GM23338 (cell line): ENCODE measurements at regions not wholly inside any gene's neighbourhood (a gene's known extent, or its start where the extent isn't known, plus 50 kb on each side); places are given as distances from the start of the nearest gene placed in this dataset.

ENCODE experiments used
- ATAC-seq: fragments of 200-7000 bp; cut with Tn5 transposase; 3 replicates; pipeline ENCODE4 v1.9.1; 2020
- DNase-seq: peaks from one replicate; pipeline ENCODE4 v3.0.0-alpha.2; 2015; ENCODE audit warnings: low spot score
- H2AFZ ChIP-seq: fragments of 200-600 bp; sonication (generic); 2 replicates; pipeline ENCODE4 v1.8.0; 2016; ENCODE audit warnings: antibody characterized with exemption, mild to moderate bottlenecking, moderate library complexity
- H3F3A ChIP-seq: fragments of 200-600 bp; sonication (generic); replicated peaks from 2 replicates; pipeline ENCODE4 v1.8.0; 2017; ENCODE audit warnings: antibody characterized with exemption, mixed run types, low read depth
- H3K27ac ChIP-seq: fragments of 200-600 bp; sonication (generic); 2 replicates; pipeline ENCODE4 v1.6.1; 2016; ENCODE audit warnings: low read depth
- H3K27me3 ChIP-seq: fragments of 200-600 bp; sonication (generic); 2 replicates; pipeline ENCODE4 v1.8.0; 2016; ENCODE audit warnings: mild to moderate bottlenecking, mixed run types, moderate library complexity; ENCODE audit not compliant: insufficient read depth
- H3K36me3 ChIP-seq: fragments of 200-600 bp; sonication (generic); 2 replicates; pipeline ENCODE4 v1.8.0; 2016; ENCODE audit warnings: mild to moderate bottlenecking; ENCODE audit not compliant: insufficient read depth
- H3K4me1 ChIP-seq: fragments of 200-600 bp; sonication (generic); 2 replicates; pipeline ENCODE4 v1.8.0; 2016; ENCODE audit warnings: mild to moderate bottlenecking, moderate library complexity; ENCODE audit not compliant: insufficient read depth
- H3K4me2 ChIP-seq: fragments of 200-600 bp; sonication (generic); 2 replicates; pipeline ENCODE4 v1.7.1; 2017; ENCODE audit warnings: mixed run types
- H3K4me3 ChIP-seq: fragments of 200-600 bp; sonication (generic); 2 replicates; pipeline ENCODE4 v1.6.1; 2016; ENCODE audit warnings: mixed run types
- H3K79me2 ChIP-seq: fragments of 200-600 bp; sonication (generic); replicated peaks from 2 replicates; pipeline ENCODE4 v1.8.0; 2017; ENCODE audit warnings: mild to moderate bottlenecking; ENCODE audit not compliant: insufficient read depth
- H3K9me2 ChIP-seq: fragments of 200-600 bp; sonication (generic); 2 replicates; pipeline ENCODE4 v1.8.0; 2017; ENCODE audit not compliant: insufficient read depth
- H4K20me1 ChIP-seq: fragments of 200-600 bp; sonication (generic); replicated peaks from 2 replicates; pipeline ENCODE4 v1.8.0; 2017; ENCODE audit warnings: mild to moderate bottlenecking; ENCODE audit not compliant: insufficient read depth
- H3K27ac Mint-ChIP-seq: 2 replicates; pipeline ENCODE4 v1.8.0; 2020; ENCODE audit warnings: inconsistent platforms, mild to moderate bottlenecking, moderate library complexity, mixed read lengths
- H3K27me3 Mint-ChIP-seq: 3 replicates; pipeline ENCODE4 v1.8.0; 2022; ENCODE audit warnings: low read depth, mild to moderate bottlenecking, moderate library complexity, mixed read lengths, inconsistent platforms; ENCODE audit not compliant: insufficient read depth, poor library complexity
- H3K36me3 Mint-ChIP-seq: 3 replicates; pipeline ENCODE4 v1.8.0; 2021; ENCODE audit warnings: low read depth, mild to moderate bottlenecking, inconsistent platforms, moderate library complexity, mixed read lengths
- H3K4me1 Mint-ChIP-seq: 3 replicates; pipeline ENCODE4 v1.8.0; 2020; ENCODE audit warnings: mild to moderate bottlenecking, inconsistent platforms, mixed read lengths
- H3K4me3 Mint-ChIP-seq: 3 replicates; pipeline ENCODE4 v1.8.0; 2021; ENCODE audit warnings: moderate library complexity, mild to moderate bottlenecking, inconsistent platforms, mixed read lengths
- H3K9me3 Mint-ChIP-seq: 3 replicates; pipeline ENCODE4 v1.8.0; 2020; ENCODE audit warnings: moderate library complexity, mild to moderate bottlenecking, inconsistent platforms, mixed read lengths
- CTCF ChIP-seq, 2 experiments: fragments of 200-600 bp in 1 of 2; sonication (generic) in 1 of 2; conservative IDR thresholded peaks; 2 replicates each; pipeline versions ENCODE4 v1.5.1 to v1.6.1; 2016 to 2017; ENCODE audit warnings: antibody characterized with exemption in 2 of 2, low read depth in 2 of 2, mild to moderate bottlenecking in 2 of 2, moderate library complexity in 1 of 2
- ETS1 ChIP-seq: IDR thresholded peaks from 2 replicates; pipeline ENCODE4 v1.6.1; 2016; ENCODE audit warnings: antibody characterized with exemption
- JUNB ChIP-seq: IDR thresholded peaks from one replicate; pipeline ENCODE4 v1.6.1; 2016; ENCODE audit warnings: antibody characterized with exemption; ENCODE audit not compliant: unreplicated experiment
- NANOG ChIP-seq: IDR thresholded peaks from 2 replicates; pipeline ENCODE4 v1.6.1; 2016; ENCODE audit warnings: antibody characterized with exemption, borderline replicate concordance
- POLR2AphosphoS5 ChIP-seq: IDR thresholded peaks from 2 replicates; pipeline ENCODE4 v1.6.1; 2016; ENCODE audit warnings: antibody characterized with exemption, low read depth
- REST ChIP-seq: IDR thresholded peaks from one replicate; pipeline ENCODE4 v1.6.1; 2018; ENCODE audit warnings: antibody characterized with exemption; ENCODE audit not compliant: unreplicated experiment
- STAT1 ChIP-seq: IDR thresholded peaks from one replicate; pipeline ENCODE4 v1.6.1; 2016; ENCODE audit warnings: antibody characterized with exemption; ENCODE audit not compliant: unreplicated experiment
- ZNF114 ChIP-seq: fragments of 250-450 bp; sonication (Bioruptor Pico); IDR thresholded peaks from 2 replicates; pipeline ENCODE4 v1.5.0; 2020; ENCODE audit warnings: mild to moderate bottlenecking, moderate library complexity
- ZNF462 ChIP-seq: fragments of 250-450 bp; sonication (Bioruptor Pico); IDR thresholded peaks from 2 replicates; pipeline ENCODE4 v1.5.0; 2020; ENCODE audit warnings: mild to moderate bottlenecking, moderate library complexity

GRCh38 chr11:13082588-13082987 lies 73.5 kb downstream of the RASSF10 start (continued):
- no peak for TF ChIP-seq ZNF462

GRCh38 chr11:13090228-13090708 lies 81.2 kb downstream of the RASSF10 start:
- H3K4me3 ChIP-seq: no peak overlapping the region
- no peaks in the 10 kb centered on the region for H3F3A ChIP-seq
- H3K4me2 ChIP-seq: no peak overlapping the region
- no peak for ATAC-seq
- H3K9me3 Mint-ChIP-seq: peaks cover 15% of the 10 kb centered on the region
- no peaks in the 10 kb centered on the region for H4K20me1 ChIP-seq
- peaks cover 5% of the 10 kb centered on the region; the same call in 2 of the 3 replicates for H3K36me3 Mint-ChIP-seq
- H3K4me1 Mint-ChIP-seq: peaks cover 9% of the 10 kb centered on the region; the same call in 2 of the 3 replicates
- H3K27ac ChIP-seq: no peak overlapping the region
- H3K27me3 Mint-ChIP-seq: peaks cover 3% of the 10 kb centered on the region
- no peak overlapping the region for H3K27ac Mint-ChIP-seq
- H3K79me2 ChIP-seq: no peaks in the 10 kb centered on the region
- no peak overlapping the region for H2AFZ ChIP-seq
- H3K9me2 ChIP-seq: no peaks in the 10 kb centered on the region
- H3K4me3 Mint-ChIP-seq: no peak overlapping the region
- DNase-seq: no peak
- no peaks in the 10 kb centered on the region for H3K27me3 ChIP-seq
- H3K4me1 ChIP-seq: peaks cover 7% of the 10 kb centered on the region; the same call in 1 of the 2 replicates
- no peaks in the 10 kb centered on the region for H3K36me3 ChIP-seq
- no peak for TF ChIP-seq JUNB
- TF ChIP-seq REST: no peak
- no peak for TF ChIP-seq NANOG
- TF ChIP-seq ETS1: no peak
- no peak for TF ChIP-seq POLR2AphosphoS5
- TF ChIP-seq CTCF (conservative IDR thresholded peaks at IDR 0.05; ENCODE audit: low read depth in 2 of 2): no peak
- no peak for TF ChIP-seq STAT1
- TF ChIP-seq ZNF114 (CRISPR knock-in tag): no peak
